ENCODE measurements at regions not wholly inside any gene's neighbourhood (a gene's known extent, or its start where the extent isn't known, plus 50 kb on each side); places are given as distances from the start of the nearest gene placed in this dataset.

GRCh38 chr6:150536835-150537234 is 62.9 kb upstream of the PLEKHG1 start:
- no peak for DNase-seq
- Histone ChIP-seq H3K4me3 (ENCODE audit: low read depth in 1 of 3, low read length in 3 of 3) (no peak overlapping the region), H3K9me3 (ENCODE audit: control insufficient read depth in 2 of 2, insufficient read depth in 1 of 2, low read depth in 1 of 2, low read length in 1 of 2) (peaks cover 0 to 12% of the 10 kb centered on the region in 2 donors), H3K36me3 (ENCODE audit: control insufficient read depth in 3 of 3, insufficient read depth in 2 of 3, low read depth in 1 of 3, low read length in 3 of 3) (no peaks in the 10 kb centered on the region), H3K4me1 (ENCODE audit: control insufficient read depth in 3 of 3, insufficient read depth in 2 of 3, low read depth in 1 of 3, low read length in 2 of 3) (no peaks in the 10 kb centered on the region), H3K27ac (ENCODE audit: low read depth in 1 of 3, low read length in 2 of 3) (no peak overlapping the region), H3K27me3 (ENCODE audit: control insufficient read depth in 3 of 3, insufficient read depth in 3 of 3, low read length in 3 of 3) (no peaks in the 10 kb centered on the region)
- no peak for FAIRE-seq
- 86 to 95% (median 87%) methylated on average over 4 of the region's 4 CpGs for WGBS, 3 donors

DNA sequence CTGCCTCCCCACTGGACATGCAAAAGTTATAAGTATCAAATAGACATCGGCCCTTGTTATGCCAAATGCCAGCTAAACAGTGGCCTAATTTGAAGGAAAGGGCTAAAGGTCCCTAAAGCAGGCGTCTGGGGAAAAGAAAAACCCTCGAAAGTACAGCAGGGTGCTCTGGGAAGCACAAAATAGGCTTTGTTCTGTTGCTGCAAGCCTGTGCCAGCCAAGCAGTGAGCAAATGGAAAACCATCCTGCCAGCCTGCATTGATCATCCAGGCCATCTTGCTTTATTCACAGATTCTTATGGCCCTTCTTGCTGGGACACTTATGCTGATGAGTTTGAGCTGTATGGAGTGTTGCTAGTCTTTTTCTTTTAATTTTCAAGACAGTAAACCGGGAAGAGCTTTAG is 62.2 kb upstream of the PLEKHG1 start:
- no peak for FAIRE-seq
- no peak for DNase-seq
- peak overlapping the region in 1 of 3 donors; percentile 2 for H3K27ac ChIP-seq (ENCODE audit: low read depth in 1 of 3, low read length in 2 of 3)
- H3K4me1 ChIP-seq (ENCODE audit: control insufficient read depth in 3 of 3, insufficient read depth in 2 of 3, low read depth in 1 of 3, low read length in 2 of 3), result no peaks in the 10 kb centered on the region
- WGBS, 3 donors, result 72 to 94% (median 91%) methylated on average over 4 of the region's 4 CpGs
- H3K27me3 ChIP-seq (ENCODE audit: control insufficient read depth in 3 of 3, insufficient read depth in 3 of 3, low read length in 3 of 3), result no peaks in the 10 kb centered on the region
- H3K36me3 ChIP-seq (ENCODE audit: control insufficient read depth in 3 of 3, insufficient read depth in 2 of 3, low read depth in 1 of 3, low read length in 3 of 3), result no peaks in the 10 kb centered on the region
- H3K4me3 ChIP-seq (ENCODE audit: low read depth in 1 of 3, low read length in 3 of 3), result no peak overlapping the region
- H3K9me3 ChIP-seq (ENCODE audit: control insufficient read depth in 2 of 2, insufficient read depth in 1 of 2, low read depth in 1 of 2, low read length in 1 of 2), result peaks cover 0 to 12% of the 10 kb centered on the region in 2 donors

- Histone ChIP-seq H3K4me1 (ENCODE audit: control insufficient read depth in 3 of 3, insufficient read depth in 2 of 3, low read depth in 1 of 3, low read length in 2 of 3) (no peaks in the 10 kb centered on the region), H3K27me3 (ENCODE audit: control insufficient read depth in 3 of 3, insufficient read depth in 3 of 3, low read length in 3 of 3) (no peaks in the 10 kb centered on the region), H3K4me3 (ENCODE audit: low read depth in 1 of 3, low read length in 3 of 3) (no peak overlapping the region), H3K27ac (ENCODE audit: low read depth in 1 of 3, low read length in 2 of 3) (peak overlapping the region in 1 of 3 donors; percentile 2), H3K36me3 (ENCODE audit: control insufficient read depth in 3 of 3, insufficient read depth in 2 of 3, low read depth in 1 of 3, low read length in 3 of 3) (no peaks in the 10 kb centered on the region), H3K9me3 (ENCODE audit: control insufficient read depth in 2 of 2, insufficient read depth in 1 of 2, low read depth in 1 of 2, low read length in 1 of 2) (peaks cover 0 to 12% of the 10 kb centered on the region in 2 donors)
- no peak for FAIRE-seq
- DNase-seq, result no peak
- WGBS, 3 donors, result 57 to 89% (median 62%) methylated on average over 1 of the region's 1 CpG
These were observed 61.8 kb upstream of the PLEKHG1 start for GRCh38 chr6:150537893-150538292.

DNA sequence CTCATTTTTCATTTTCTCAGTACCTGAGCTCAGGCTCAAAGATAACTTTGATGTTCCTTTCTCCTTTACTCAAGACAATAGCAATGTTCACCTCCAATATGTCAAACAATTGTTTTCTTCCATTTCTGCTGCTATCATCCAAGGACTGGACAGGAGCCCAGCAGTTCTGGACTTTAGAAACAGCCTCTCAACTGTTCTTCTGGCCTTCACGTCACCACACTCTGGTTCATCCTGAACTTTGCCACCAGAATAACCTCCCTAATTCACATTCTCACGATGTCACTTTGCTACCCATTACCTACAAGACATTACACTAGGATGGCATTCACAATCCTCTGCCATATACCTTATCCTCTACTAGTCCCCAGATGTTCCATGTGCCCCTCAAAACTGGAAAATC is 60.6 kb upstream of the PLEKHG1 start:
- Histone ChIP-seq H3K27me3 (ENCODE audit: control insufficient read depth in 3 of 3, insufficient read depth in 3 of 3, low read length in 3 of 3) (no peaks in the 10 kb centered on the region), H3K4me3 (ENCODE audit: low read depth in 1 of 3, low read length in 3 of 3) (no peak overlapping the region), H3K27ac (ENCODE audit: low read depth in 1 of 3, low read length in 2 of 3) (no peak overlapping the region), H3K36me3 (ENCODE audit: control insufficient read depth in 3 of 3, insufficient read depth in 2 of 3, low read depth in 1 of 3, low read length in 3 of 3) (no peaks in the 10 kb centered on the region), H3K9me3 (ENCODE audit: control insufficient read depth in 2 of 2, insufficient read depth in 1 of 2, low read depth in 1 of 2, low read length in 1 of 2) (peaks cover 0 to 12% of the 10 kb centered on the region in 2 donors), H3K4me1 (ENCODE audit: control insufficient read depth in 3 of 3, insufficient read depth in 2 of 3, low read depth in 1 of 3, low read length in 2 of 3) (no peaks in the 10 kb centered on the region)
- no peak for FAIRE-seq
- DNase-seq, result no peak
- 67 to 87% (median 75%) methylated on average over 2 of the region's 2 CpGs for WGBS, 3 donors

DNA sequence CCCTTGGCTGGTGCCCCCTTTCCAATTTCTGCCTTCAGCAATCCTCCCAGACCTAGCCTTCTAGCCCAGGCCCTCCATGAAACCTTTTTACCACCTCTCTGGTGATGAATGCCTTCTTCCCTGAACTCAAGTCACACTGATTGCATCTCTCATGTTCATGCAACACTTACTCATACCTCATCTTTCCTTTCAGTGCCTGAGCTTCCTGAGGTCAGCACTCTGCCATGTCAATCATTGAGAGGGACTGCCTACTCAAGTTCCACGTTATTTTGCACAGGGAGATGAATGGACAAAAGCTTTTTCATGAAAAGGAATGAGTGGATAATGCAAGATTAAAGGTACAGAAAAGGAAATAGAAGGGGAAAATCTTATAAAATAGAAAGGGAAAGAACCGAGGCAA is 60.1 kb upstream of the PLEKHG1 start:
- FAIRE-seq (no peak), DNase-seq (no peak)
- Histone ChIP-seq H3K9me3 (ENCODE audit: control insufficient read depth in 2 of 2, insufficient read depth in 1 of 2, low read depth in 1 of 2, low read length in 1 of 2) (peaks cover 0 to 12% of the 10 kb centered on the region in 2 donors), H3K27ac (ENCODE audit: low read depth in 1 of 3, low read length in 2 of 3) (no peak overlapping the region), H3K4me3 (ENCODE audit: low read depth in 1 of 3, low read length in 3 of 3) (no peak overlapping the region), H3K4me1 (ENCODE audit: control insufficient read depth in 3 of 3, insufficient read depth in 2 of 3, low read depth in 1 of 3, low read length in 2 of 3) (no peaks in the 10 kb centered on the region), H3K36me3 (ENCODE audit: control insufficient read depth in 3 of 3, insufficient read depth in 2 of 3, low read depth in 1 of 3, low read length in 3 of 3) (no peaks in the 10 kb centered on the region), H3K27me3 (ENCODE audit: control insufficient read depth in 3 of 3, insufficient read depth in 3 of 3, low read length in 3 of 3) (no peaks in the 10 kb centered on the region)
- WGBS, 3 donors, result 53 to 63% (median 59%) methylated on average over 2 of the region's 2 CpGs

- 29 to 34% (median 33%) methylated on average over 2 of the region's 2 CpGs for WGBS, 3 donors
- H3K9me3 ChIP-seq (ENCODE audit: control insufficient read depth in 2 of 2, insufficient read depth in 1 of 2, low read depth in 1 of 2, low read length in 1 of 2), result peaks cover 0 to 12% of the 10 kb centered on the region in 2 donors
- FAIRE-seq (no peak), DNase-seq (no peak)
- peaks cover 0 to 2% (median 0%) of the 10 kb centered on the region in 3 donors for H3K4me1 ChIP-seq (ENCODE audit: control insufficient read depth in 3 of 3, insufficient read depth in 2 of 3, low read depth in 1 of 3, low read length in 2 of 3)
- no peak overlapping the region for H3K4me3 ChIP-seq (ENCODE audit: low read depth in 1 of 3, low read length in 3 of 3)
- H3K36me3 ChIP-seq (ENCODE audit: control insufficient read depth in 3 of 3, insufficient read depth in 2 of 3, low read depth in 1 of 3, low read length in 3 of 3), result no peaks in the 10 kb centered on the region
- H3K27me3 ChIP-seq (ENCODE audit: control insufficient read depth in 3 of 3, insufficient read depth in 3 of 3, low read length in 3 of 3), result no peaks in the 10 kb centered on the region
- no peak overlapping the region for H3K27ac ChIP-seq (ENCODE audit: low read depth in 1 of 3, low read length in 2 of 3)
These were observed 58.1 kb upstream of the PLEKHG1 start for GRCh38 chr6:150541576-150541975.

DNA sequence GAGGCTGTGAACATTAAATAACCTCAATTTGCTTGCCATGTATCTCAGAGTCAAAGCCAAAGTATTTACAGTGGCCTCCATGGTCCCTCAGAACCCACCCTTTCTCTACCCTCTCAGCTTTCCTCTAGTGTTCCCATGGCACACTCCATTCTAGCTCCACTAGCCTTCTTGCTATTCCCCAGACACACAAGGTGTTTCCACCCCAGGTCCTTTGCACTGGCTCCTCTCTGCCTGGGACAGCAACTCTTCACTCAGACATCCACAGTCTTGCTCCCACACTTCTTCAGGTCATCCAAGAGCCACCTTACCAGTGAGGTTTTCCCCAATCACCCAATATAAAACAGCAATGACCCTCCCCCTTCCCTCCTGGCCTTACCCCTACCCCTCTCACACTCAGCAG is 56.5 kb upstream of the PLEKHG1 start:
- FAIRE-seq (no peak), DNase-seq (no peak)
- H3K27me3 ChIP-seq (ENCODE audit: control insufficient read depth in 3 of 3, insufficient read depth in 3 of 3, low read length in 3 of 3), result no peaks in the 10 kb centered on the region
- H3K27ac ChIP-seq (ENCODE audit: low read depth in 1 of 3, low read length in 2 of 3), result no peak overlapping the region
- no peak overlapping the region for H3K4me3 ChIP-seq (ENCODE audit: low read depth in 1 of 3, low read length in 3 of 3)
- H3K9me3 ChIP-seq (ENCODE audit: control insufficient read depth in 2 of 2, insufficient read depth in 1 of 2, low read depth in 1 of 2, low read length in 1 of 2), result peaks cover 0 to 6% of the 10 kb centered on the region in 2 donors
- H3K36me3 ChIP-seq (ENCODE audit: control insufficient read depth in 3 of 3, insufficient read depth in 2 of 3, low read depth in 1 of 3, low read length in 3 of 3), result no peaks in the 10 kb centered on the region
- peaks cover 0 to 3% (median 0%) of the 10 kb centered on the region in 3 donors for H3K4me1 ChIP-seq (ENCODE audit: control insufficient read depth in 3 of 3, insufficient read depth in 2 of 3, low read depth in 1 of 3, low read length in 2 of 3)

DNA sequence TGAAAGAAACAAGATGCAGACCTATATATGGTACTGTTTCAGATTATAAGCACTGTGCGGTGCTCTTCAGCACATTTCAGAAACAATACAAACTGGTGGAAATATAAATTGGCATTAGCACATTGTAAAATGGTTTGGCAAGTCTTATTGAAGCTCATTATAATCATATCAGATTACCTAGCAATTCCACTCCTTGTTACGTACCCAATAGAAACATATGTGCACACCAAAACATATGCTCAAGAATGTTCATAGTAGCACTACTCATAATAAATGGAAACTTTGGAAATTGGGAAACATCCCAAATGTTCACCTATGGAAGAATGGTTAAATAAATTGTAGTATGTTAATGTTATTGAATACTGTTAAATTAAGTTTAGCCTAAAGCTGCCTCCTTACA is 54.9 kb upstream of the PLEKHG1 start:
- no peak for FAIRE-seq
- DNase-seq, result no peak
- WGBS, 3 donors, result 97 to 99% (median 99%) methylated on average over 2 of the region's 2 CpGs
- H3K36me3 ChIP-seq (ENCODE audit: control insufficient read depth in 3 of 3, insufficient read depth in 2 of 3, low read depth in 1 of 3, low read length in 3 of 3), result no peaks in the 10 kb centered on the region
- no peak overlapping the region for H3K4me3 ChIP-seq (ENCODE audit: low read depth in 1 of 3, low read length in 3 of 3)
- H3K9me3 ChIP-seq (ENCODE audit: control insufficient read depth in 2 of 2, insufficient read depth in 1 of 2, low read depth in 1 of 2, low read length in 1 of 2), result no peaks in the 10 kb centered on the region
- peaks cover 0 to 3% (median 0%) of the 10 kb centered on the region in 3 donors for H3K4me1 ChIP-seq (ENCODE audit: control insufficient read depth in 3 of 3, insufficient read depth in 2 of 3, low read depth in 1 of 3, low read length in 2 of 3)
- H3K27me3 ChIP-seq (ENCODE audit: control insufficient read depth in 3 of 3, insufficient read depth in 3 of 3, low read length in 3 of 3), result no peaks in the 10 kb centered on the region
- H3K27ac ChIP-seq (ENCODE audit: low read depth in 1 of 3, low read length in 2 of 3), result no peak overlapping the region

DNA sequence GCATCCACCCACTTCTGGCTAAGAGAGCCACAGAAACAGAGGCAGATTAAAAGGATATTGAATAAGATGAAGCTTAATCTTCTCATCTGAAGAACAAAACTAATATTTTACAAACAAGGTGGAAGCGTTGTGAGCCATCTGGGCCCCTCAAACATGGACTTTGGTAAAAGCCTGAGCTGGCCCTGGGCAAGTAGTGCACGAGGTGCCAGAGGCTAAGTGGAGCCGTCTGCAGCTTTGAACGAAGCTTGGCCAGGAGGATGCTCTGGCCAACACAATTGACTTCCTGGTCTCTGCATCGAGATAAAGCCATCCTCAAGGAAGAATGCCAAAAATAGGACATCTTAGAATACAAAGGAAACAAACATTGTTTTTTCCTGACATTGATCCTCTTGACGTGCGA is 53.2 kb upstream of the PLEKHG1 start:
- H3K27me3 ChIP-seq (ENCODE audit: control insufficient read depth in 3 of 3, insufficient read depth in 3 of 3, low read length in 3 of 3), result no peaks in the 10 kb centered on the region
- DNase-seq (no peak), FAIRE-seq (no peak)
- H3K4me1 ChIP-seq (ENCODE audit: control insufficient read depth in 3 of 3, insufficient read depth in 2 of 3, low read depth in 1 of 3, low read length in 2 of 3), result peaks cover 0 to 3% (median 0%) of the 10 kb centered on the region in 3 donors
- H3K9me3 ChIP-seq (ENCODE audit: control insufficient read depth in 2 of 2, insufficient read depth in 1 of 2, low read depth in 1 of 2, low read length in 1 of 2), result no peaks in the 10 kb centered on the region
- WGBS, 3 donors, result 37 to 44% (median 38%) methylated on average over 7 of the region's 7 CpGs
- H3K36me3 ChIP-seq (ENCODE audit: control insufficient read depth in 3 of 3, insufficient read depth in 2 of 3, low read depth in 1 of 3, low read length in 3 of 3), result no peaks in the 10 kb centered on the region
- no peak overlapping the region for H3K4me3 ChIP-seq (ENCODE audit: low read depth in 1 of 3, low read length in 3 of 3)
- no peak overlapping the region for H3K27ac ChIP-seq (ENCODE audit: low read depth in 1 of 3, low read length in 2 of 3)
